ENCODE measurements at regions not wholly inside any gene's neighbourhood (a gene's known extent, or its start where the extent isn't known, plus 50 kb on each side); places are given as distances from the start of the nearest gene placed in this dataset.

- no peaks in the 10 kb centered on the region for H3K4me1 ChIP-seq (ENCODE audit: insufficient read depth)
- WGBS, 3 donors = 47 to 52% (median 52%) methylated on average over 1 of the region's 1 CpG
- H3K9me3 ChIP-seq = no peaks in the 10 kb centered on the region
- H3K4me3 ChIP-seq = no peak overlapping the region
- no peak for DNase-seq
- no peaks in the 10 kb centered on the region for H3K36me3 ChIP-seq
- intact Hi-C loops (cut with DNase I) = no loop called here
- H3K27ac ChIP-seq = no peak overlapping the region
- no peaks in the 10 kb centered on the region for H3K27me3 ChIP-seq
- TF ChIP-seq, protein P1, sequence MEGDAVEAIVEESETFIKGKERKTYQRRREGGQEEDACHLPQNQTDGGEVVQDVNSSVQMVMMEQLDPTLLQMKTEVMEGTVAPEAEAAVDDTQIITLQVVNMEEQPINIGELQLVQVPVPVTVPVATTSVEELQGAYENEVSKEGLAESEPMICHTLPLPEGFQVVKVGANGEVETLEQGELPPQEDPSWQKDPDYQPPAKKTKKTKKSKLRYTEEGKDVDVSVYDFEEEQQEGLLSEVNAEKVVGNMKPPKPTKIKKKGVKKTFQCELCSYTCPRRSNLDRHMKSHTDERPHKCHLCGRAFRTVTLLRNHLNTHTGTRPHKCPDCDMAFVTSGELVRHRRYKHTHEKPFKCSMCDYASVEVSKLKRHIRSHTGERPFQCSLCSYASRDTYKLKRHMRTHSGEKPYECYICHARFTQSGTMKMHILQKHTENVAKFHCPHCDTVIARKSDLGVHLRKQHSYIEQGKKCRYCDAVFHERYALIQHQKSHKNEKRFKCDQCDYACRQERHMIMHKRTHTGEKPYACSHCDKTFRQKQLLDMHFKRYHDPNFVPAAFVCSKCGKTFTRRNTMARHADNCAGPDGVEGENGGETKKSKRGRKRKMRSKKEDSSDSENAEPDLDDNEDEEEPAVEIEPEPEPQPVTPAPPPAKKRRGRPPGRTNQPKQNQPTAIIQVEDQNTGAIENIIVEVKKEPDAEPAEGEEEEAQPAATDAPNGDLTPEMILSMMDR (IDR thresholded peaks at IDR 0.05) = no peak
These were observed 297.9 kb downstream of the EN1 start for GRCh38 chr2:118549503-118549902.

DNA sequence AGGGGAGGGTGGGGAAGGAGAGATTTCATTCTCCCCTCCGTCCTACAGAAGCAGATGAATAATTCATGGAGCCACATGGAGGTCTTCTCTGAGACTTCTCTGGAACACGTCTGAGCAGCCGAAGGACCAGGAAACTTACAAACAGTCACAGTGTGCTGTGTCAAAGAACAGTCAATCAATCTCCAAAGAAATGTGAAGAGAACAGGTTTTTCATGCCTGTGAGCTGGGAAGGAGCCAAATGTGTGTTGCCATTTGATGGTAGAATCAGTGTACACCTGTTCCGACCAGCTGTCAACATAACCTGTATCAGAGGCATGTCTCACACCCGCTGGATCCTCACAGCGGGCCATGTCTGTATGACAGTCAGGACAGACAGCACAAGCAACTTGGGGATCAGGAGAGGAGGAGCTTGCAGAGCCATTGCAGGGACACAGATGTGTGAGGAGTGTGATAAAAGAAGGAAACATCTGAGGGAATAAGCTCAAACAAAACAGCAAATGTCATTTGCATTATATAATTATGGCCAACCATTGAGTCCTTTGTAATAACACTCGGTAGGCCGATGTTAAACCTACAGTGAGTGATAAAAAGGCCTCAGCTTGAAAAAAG, 298.5 kb downstream of the EN1 start:
- TF ChIP-seq EP300 (IDR thresholded peaks at IDR 0.05) = no peak
- TF ChIP-seq POLR2A (IDR thresholded peaks at IDR 0.05) = no peak
- TF ChIP-seq, protein P1 (IDR thresholded peaks at IDR 0.05) = no peak
- Histone ChIP-seq H3K36me3 (no peaks in the 10 kb centered on the region), H3K27me3 (no peaks in the 10 kb centered on the region), H3K4me1 (ENCODE audit: insufficient read depth) (no peaks in the 10 kb centered on the region), H3K4me3 (no peak overlapping the region), H3K9me3 (no peaks in the 10 kb centered on the region), H3K27ac (no peak overlapping the region)
- intact Hi-C loops (cut with DNase I) = no loop called here
- WGBS, 3 donors = 69 to 82% (median 71%) methylated on average over 8 of the region's 8 CpGs
- no peak for DNase-seq

- Histone ChIP-seq H3K36me3 (no peaks in the 10 kb centered on the region), H3K4me1 (ENCODE audit: insufficient read depth) (no peaks in the 10 kb centered on the region), H3K27ac (no peak overlapping the region), H3K27me3 (no peaks in the 10 kb centered on the region), H3K4me3 (no peak overlapping the region), H3K9me3 (no peaks in the 10 kb centered on the region)
- intact Hi-C loops (cut with DNase I) = no loop called here
- WGBS, 3 donors = 36 to 43% (median 42%) methylated on average over 7 of the region's 7 CpGs
- TF ChIP-seq POLR2A (IDR thresholded peaks at IDR 0.05) (no peak), EP300 (IDR thresholded peaks at IDR 0.05) (no peak)
- TF ChIP-seq, protein P1 (IDR thresholded peaks at IDR 0.05) = no peak
- peak in 3 of 5 donors; percentile 23 to 54 (median 38) for DNase-seq
These were observed 308.2 kb downstream of the EN1 start for GRCh38 chr2:118539290-118539689.

- H3K4me1 ChIP-seq (ENCODE audit: insufficient read depth) = no peaks in the 10 kb centered on the region
- intact Hi-C loops (cut with DNase I) = no loop called here
- no peak for DNase-seq
- 81 to 85% (median 83%) methylated on average over 4 of the region's 4 CpGs for WGBS, 3 donors
- no peak overlapping the region for H3K4me3 ChIP-seq
- no peaks in the 10 kb centered on the region for H3K36me3 ChIP-seq
- TF ChIP-seq, protein P1 (IDR thresholded peaks at IDR 0.05) = no peak
- TF ChIP-seq EP300 (IDR thresholded peaks at IDR 0.05) (no peak), POLR2A (IDR thresholded peaks at IDR 0.05) (no peak)
- no peaks in the 10 kb centered on the region for H3K9me3 ChIP-seq
- H3K27me3 ChIP-seq = no peaks in the 10 kb centered on the region
- H3K27ac ChIP-seq = no peak overlapping the region
These were observed 311.1 kb downstream of the EN1 start for GRCh38 chr2:118536306-118536705.

Data from ovary (tissue), 7 donors.